DND-41 (cell line): ENCODE measurements at regions not wholly inside any gene's neighbourhood (a gene's known extent, or its start where the extent isn't known, plus 50 kb on each side); places are given as distances from the start of the nearest gene placed in this dataset.

Experiments
- CTCF ChIP-seq: IDR thresholded peaks from 2 replicates; pipeline ENCODE4 v1.5.1; 2012; ENCODE audit warnings: borderline replicate concordance, low read length, moderate library complexity, mild to moderate bottlenecking; ENCODE audit not compliant: poor library complexity, severe bottlenecking; ENCODE audit errors: extremely low read depth
- EZH2 ChIP-seq: IDR thresholded peaks from 3 replicates; pipeline ENCODE4 v1.6.1; 2012; ENCODE audit warnings: borderline replicate concordance, low read depth, mild to moderate bottlenecking, moderate library complexity, low read length, inconsistent platforms; ENCODE audit not compliant: severe bottlenecking

DNA sequence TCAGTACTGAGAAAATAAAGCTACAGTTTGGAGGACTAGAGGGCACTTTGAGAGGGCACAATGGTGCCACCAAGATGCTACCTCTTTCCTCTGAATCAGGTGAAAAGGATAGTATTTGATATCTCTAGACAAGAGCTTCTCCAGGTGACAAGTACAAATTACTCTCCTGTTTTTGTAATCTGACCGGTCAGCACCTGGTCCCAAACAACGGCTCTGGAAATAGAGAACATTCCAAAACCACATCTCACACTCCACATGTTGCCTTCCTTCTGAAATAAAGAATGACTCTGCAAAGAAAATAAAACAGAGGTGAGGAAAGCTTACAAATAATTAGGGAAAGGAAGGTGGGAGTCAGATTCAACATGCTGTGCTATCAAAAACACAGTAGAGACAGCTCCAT is 51.3 kb upstream of the CITED2 start:
- TF ChIP-seq CTCF (no peak), EZH2 (no peak)
